K562 (cell line): ENCODE measurements at regions not wholly inside any gene's neighbourhood (a gene's known extent, or its start where the extent isn't known, plus 50 kb on each side); places are given as distances from the start of the nearest gene placed in this dataset.

Source experiments
- ATAC-seq: fragments of 200-7000 bp; cut with Tn5 transposase; 3 replicates; pipeline ENCODE4 v1.9.1; 2020; ENCODE audit warnings: moderate library complexity
- BruUV-seq: library from RNA; stranded (reverse); fragments of 400-500 nt; replicated peaks from 2 replicates; lab custom pipeline; 2021; lab: Mats Ljungman, UMichigan
- CTCF ChIA-PET: fragments of 300-600 bp; formaldehyde crosslinking; extraction: SDS; loops from one replicate; lab custom pipeline; 2021; ENCODE audit warnings: low intra/inter-chr PET ratio; lab: Yijun Ruan, JAX
- POLR2A ChIA-PET: fragments of 300-600, 350-650 bp; sonication (Branson Sonifier 250); formaldehyde crosslinking; extraction: SDS; loops from one replicate; lab custom pipeline; 2021; ENCODE audit warnings: antibody characterized with exemption, inconsistent platforms; lab: Yijun Ruan, JAX
- DNase-seq, 4 experiments: peaks; one replicate each; pipeline versions ENCODE4 v3.0.0 to v3.0.0-alpha.2; 2011 to 2018; ENCODE audit warnings: low spot score in 3 of 4, mixed read lengths in 3 of 4; ENCODE audit errors: extremely low read depth in 1 of 4
- FAIRE-seq: peaks from 2 replicates; lab custom pipeline; 2011; peaks lifted over from hg19 to GRCh38; lab: Jason Lieb, UNC
- H2AFZ ChIP-seq: 2 replicates; pipeline ENCODE4 v1.6.0; 2011; ENCODE audit warnings: low read depth, low read length, control low read depth, inconsistent platforms
- H3K27ac ChIP-seq: fragments of 200-600 bp; 3 replicates; pipeline ENCODE4 v1.8.0; 2011; ENCODE audit warnings: low read depth, mild to moderate bottlenecking, control low read depth, inconsistent platforms, low read length, moderate library complexity, mixed read lengths; ENCODE audit errors: extremely low read depth
- H3K27me3 ChIP-seq, 2 experiments: fragments of 300-600 bp in 1 of 2; 2 replicates in 1 of 2; 3 replicates in 1 of 2; pipeline versions ENCODE4 v1.6.0 to v1.8.0; 2011; ENCODE audit warnings: inconsistent platforms in 2 of 2, low read length in 2 of 2, mild to moderate bottlenecking in 1 of 2, mixed read lengths in 1 of 2, moderate library complexity in 1 of 2; ENCODE audit not compliant: control insufficient read depth in 2 of 2, insufficient read depth in 2 of 2
- H3K36me3 ChIP-seq: fragments of 300-600 bp; 3 replicates; pipeline ENCODE4 v1.8.0; 2011; ENCODE audit warnings: mild to moderate bottlenecking, low read length, inconsistent platforms; ENCODE audit not compliant: control insufficient read depth, insufficient read depth
- H3K4me1 ChIP-seq, 2 experiments: fragments of 200-600 bp in 1 of 2; replicated peaks in 1 of 2; 2 replicates in 1 of 2; 3 replicates in 1 of 2; pipeline versions ENCODE4 v1.5.1 to v1.8.0; 2011; ENCODE audit warnings: inconsistent platforms in 2 of 2, low read length in 2 of 2, mild to moderate bottlenecking in 1 of 2, mixed read lengths in 1 of 2, moderate library complexity in 1 of 2; ENCODE audit not compliant: control insufficient read depth in 2 of 2, insufficient read depth in 2 of 2
- H3K4me2 ChIP-seq: 2 replicates; pipeline ENCODE4 v1.6.1; 2011; ENCODE audit warnings: low read length, control low read depth, inconsistent platforms, mixed read lengths; ENCODE audit not compliant: insufficient read depth
- H3K4me3 ChIP-seq: fragments of 200-600 bp; sonication (generic), shearing (Covaris generic); 2 replicates; pipeline ENCODE4 v1.5.1; 2016; ENCODE audit warnings: control low read depth, inconsistent platforms
- H3K79me2 ChIP-seq: fragments of 200-600 bp; 3 replicates; pipeline ENCODE4 v1.8.0; 2011; ENCODE audit warnings: low read length, inconsistent platforms; ENCODE audit not compliant: control insufficient read depth, insufficient read depth
- H3K9ac ChIP-seq, 2 experiments: 2 replicates each; pipeline versions ENCODE4 v1.6.0 to v1.6.1; 2011; ENCODE audit warnings: low read depth in 2 of 2, low read length in 2 of 2, control low read depth in 1 of 2, inconsistent platforms in 1 of 2, mild to moderate bottlenecking in 1 of 2, mixed read lengths in 1 of 2; ENCODE audit not compliant: insufficient read depth in 1 of 2
- H3K9me1 ChIP-seq: one replicate; pipeline ENCODE4 v1.6.0; 2011; ENCODE audit warnings: inconsistent platforms, mild to moderate bottlenecking, low read length, moderate library complexity; ENCODE audit not compliant: control insufficient read depth, insufficient read depth
- H3K9me3 ChIP-seq: replicated peaks from 2 replicates; pipeline ENCODE4 v1.5.1; 2011; ENCODE audit warnings: low read depth, low read length, inconsistent platforms; ENCODE audit not compliant: control insufficient read depth, insufficient read depth
- H4K20me1 ChIP-seq: replicated peaks from 2 replicates; pipeline ENCODE4 v1.6.1; 2011; ENCODE audit warnings: low read length, inconsistent platforms, mixed read lengths; ENCODE audit not compliant: control insufficient read depth, insufficient read depth
- KDM4B ChIP-seq, 2 experiments: fragments of 450-650 bp in 1 of 2; sonication (generic) in 1 of 2; IDR thresholded peaks; 2 replicates each; pipeline ENCODE4 v1.6.1; 2016 to 2017; ENCODE audit warnings: borderline replicate concordance in 2 of 2, antibody characterized with exemption in 1 of 2, low read depth in 1 of 2, mild to moderate bottlenecking in 1 of 2
- NBN ChIP-seq: fragments of 450-650 bp; IDR thresholded peaks from 2 replicates; pipeline ENCODE4 v1.6.1; 2016; ENCODE audit warnings: low read depth, mild to moderate bottlenecking
- ZNF644 ChIP-seq: fragments of 200-800 bp; sonication (Bioruptor generic); IDR thresholded peaks from 2 replicates; pipeline ENCODE4 v1.6.1; 2016; ENCODE audit warnings: low read depth, missing genetic modification characterization, missing compliant biosample characterization
- ZNF75A ChIP-seq: fragments of 450-650 bp; formaldehyde crosslinking; IDR thresholded peaks from 2 replicates; pipeline ENCODE4 v1.4.0; 2020; ENCODE audit warnings: mild to moderate bottlenecking
- WGBS: fragments of 100-300 bp; shearing (Covaris generic); methylation state at CpG from one replicate; pipeline ENCODE4 v1.1.6; 2016; ENCODE audit warnings: low coverage, mixed read lengths; ENCODE audit not compliant: insufficient coverage; ENCODE audit errors: missing lambda C conversion rate; 5-methylcytosine and 5-hydroxymethylcytosine counted together
- in situ Hi-C: fragments of 300-500 bp; cut with MboI; formaldehyde crosslinking; loops from 4 replicates; pipeline ENCODE4 v1.15.0; 2018; ENCODE audit warnings: inconsistent platforms, mixed read lengths
- intact Hi-C: fragments of 100-400 bp; cut with micrococcal nuclease; formaldehyde crosslinking; loops from 2 replicates; pipeline ENCODE4 v1.14.2; 2022
- TF ChIP-seq, protein P1 (sequence below): sonication (generic); formaldehyde crosslinking; IDR thresholded peaks from 2 replicates; pipeline ENCODE4 v1.8.0; 2022; ENCODE audit warnings: mild to moderate bottlenecking, low read depth, missing genetic modification reagents
- TF ChIP-seq, protein P2 (sequence below): fragments of 250-450 bp; sonication (Bioruptor Pico); IDR thresholded peaks from 2 replicates; pipeline ENCODE4 v1.4.0; 2020; ENCODE audit warnings: mild to moderate bottlenecking

DNA sequence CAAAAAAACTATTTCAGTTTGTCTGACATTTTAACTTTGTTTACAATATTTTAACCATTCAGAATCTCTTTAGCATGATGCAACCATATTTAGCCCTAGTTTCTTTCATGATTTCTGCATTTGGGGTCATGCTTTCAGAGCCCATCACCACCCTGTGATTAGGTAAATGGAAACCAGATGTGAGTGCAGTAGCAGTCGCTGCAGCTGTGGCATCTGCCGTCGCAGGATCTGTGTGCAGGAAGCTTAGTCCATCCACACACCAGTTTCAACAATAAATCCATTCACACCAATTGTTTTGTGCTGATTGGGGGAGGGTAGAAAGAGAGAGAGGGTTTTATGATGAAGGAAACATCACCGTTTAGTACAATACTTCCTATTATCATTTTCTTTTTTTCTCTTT lies 130.5 kb downstream of the CPEB2 start:
- H3K36me3 ChIP-seq, result no peaks in the 10 kb centered on the region
- H2AFZ ChIP-seq, result no peak overlapping the region
- no peak overlapping the region for H3K27ac ChIP-seq
- POLR2A ChIA-PET, result interaction anchor here (0.7 kb wide), 1 partner anchor 22 kb away, joined by 3 read pairs; no protein-coding TSS in a partner anchor
- intact Hi-C loops (no loop called here), in situ Hi-C loops (no loop called here)
- no peak overlapping the region for H3K9ac ChIP-seq
- no peaks in the 10 kb centered on the region for H3K9me1 ChIP-seq
- no peaks in the 10 kb centered on the region for H3K9me3 ChIP-seq
- no peaks in the 10 kb centered on the region for H4K20me1 ChIP-seq
- BruUV-seq, result no TSS peak
- no peak overlapping the region for H3K4me3 ChIP-seq
- TF ChIP-seq, protein P1, sequence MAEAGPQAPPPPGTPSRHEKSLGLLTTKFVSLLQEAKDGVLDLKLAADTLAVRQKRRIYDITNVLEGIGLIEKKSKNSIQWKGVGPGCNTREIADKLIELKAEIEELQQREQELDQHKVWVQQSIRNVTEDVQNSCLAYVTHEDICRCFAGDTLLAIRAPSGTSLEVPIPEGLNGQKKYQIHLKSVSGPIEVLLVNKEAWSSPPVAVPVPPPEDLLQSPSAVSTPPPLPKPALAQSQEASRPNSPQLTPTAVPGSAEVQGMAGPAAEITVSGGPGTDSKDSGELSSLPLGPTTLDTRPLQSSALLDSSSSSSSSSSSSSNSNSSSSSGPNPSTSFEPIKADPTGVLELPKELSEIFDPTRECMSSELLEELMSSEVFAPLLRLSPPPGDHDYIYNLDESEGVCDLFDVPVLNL, result no peak
- TF ChIP-seq KDM4B (IDR thresholded peaks at IDR 0.05; ENCODE audit: borderline replicate concordance in 2 of 2, low read depth in 1 of 2), result no peak
- no peak for TF ChIP-seq ZNF644 (tag)
- TF ChIP-seq NBN, result no peak
- no peak for TF ChIP-seq ZNF75A (CRISPR knock-in tag)
- TF ChIP-seq, protein P2, sequence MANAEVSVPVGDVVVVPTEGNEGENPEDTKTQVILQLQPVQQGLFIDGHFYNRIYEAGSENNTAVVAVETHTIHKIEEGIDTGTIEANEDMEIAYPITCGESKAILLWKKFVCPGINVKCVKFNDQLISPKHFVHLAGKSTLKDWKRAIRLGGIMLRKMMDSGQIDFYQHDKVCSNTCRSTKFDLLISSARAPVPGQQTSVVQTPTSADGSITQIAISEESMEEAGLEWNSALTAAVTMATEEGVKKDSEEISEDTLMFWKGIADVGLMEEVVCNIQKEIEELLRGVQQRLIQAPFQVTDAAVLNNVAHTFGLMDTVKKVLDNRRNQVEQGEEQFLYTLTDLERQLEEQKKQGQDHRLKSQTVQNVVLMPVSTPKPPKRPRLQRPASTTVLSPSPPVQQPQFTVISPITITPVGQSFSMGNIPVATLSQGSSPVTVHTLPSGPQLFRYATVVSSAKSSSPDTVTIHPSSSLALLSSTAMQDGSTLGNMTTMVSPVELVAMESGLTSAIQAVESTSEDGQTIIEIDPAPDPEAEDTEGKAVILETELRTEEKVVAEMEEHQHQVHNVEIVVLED, result no peak
- DNase-seq (no peak), FAIRE-seq (no peak), ATAC-seq (no peak)
- 0% methylated on average over 3 of the region's 4 CpGs for WGBS
- no peaks in the 10 kb centered on the region for H3K79me2 ChIP-seq
- CTCF ChIA-PET, result no interaction called here
- H3K27me3 ChIP-seq, result peaks cover 4 to 8% of the 10 kb centered on the region in 2 experiments; a peak in 2 of 5 replicates
- no peak overlapping the region for H3K4me2 ChIP-seq
- no peaks in the 10 kb centered on the region for H3K4me1 ChIP-seq
